ENCODE measurements at regions not wholly inside any gene's neighbourhood (a gene's known extent, or its start where the extent isn't known, plus 50 kb on each side); places are given as distances from the start of the nearest gene placed in this dataset.

GRCh38 chr6:138691595-138692057 is 81.9 kb upstream of the CCDC28A start:
- Histone ChIP-seq H3K4me1 (ENCODE audit: control insufficient read depth in 4 of 4, insufficient read depth in 4 of 4, low read length in 3 of 4) (peaks cover 0 to 24% (median 20%) of the 10 kb centered on the region in 4 donors), H3K4me3 (ENCODE audit: low read depth in 1 of 3, low read length in 3 of 3) (peak overlapping the region; percentile 54 to 97 (median 78)), H3K36me3 (ENCODE audit: control insufficient read depth in 4 of 4, insufficient read depth in 3 of 4, low read depth in 1 of 4, low read length in 3 of 4) (no peaks in the 10 kb centered on the region), H3K9ac (ENCODE audit: low read depth in 1 of 2, low read length in 2 of 2) (peak overlapping the region; percentile 56 to 89), H3K27ac (ENCODE audit: low read depth in 1 of 2, low read length in 2 of 2) (peak overlapping the region; percentile 79 to 86), H3K27me3 (ENCODE audit: control insufficient read depth in 4 of 4, insufficient read depth in 4 of 4, low read length in 3 of 4) (no peaks in the 10 kb centered on the region), H3K9me3 (ENCODE audit: control insufficient read depth in 4 of 4, low read length in 3 of 4) (no peaks in the 10 kb centered on the region)
- TF ChIP-seq HNF4G (IDR thresholded peaks at IDR 0.05) (no peak), JUND (IDR thresholded peaks at IDR 0.05) (no peak), FOXA1 (IDR thresholded peaks at IDR 0.05) (no peak), EGR1 (IDR thresholded peaks at IDR 0.05; ENCODE audit: low read depth in 2 of 2) (no peak), REST (IDR thresholded peaks at IDR 0.05) (peak; percentile 15), GABPA (IDR thresholded peaks at IDR 0.05 in 1 of 2, conservative IDR thresholded peaks at IDR 0.05 in 1 of 2) (no peak), CTCF (IDR thresholded peaks at IDR 0.05; ENCODE audit: low read depth, low read length, missing input control) (no peak), ZBTB33 (IDR thresholded peaks at IDR 0.05) (no peak), YY1 (IDR thresholded peaks at IDR 0.05) (no peak), RAD21 (IDR thresholded peaks at IDR 0.05) (peak in 1 of 2 donors; percentile 15), HNF4A (conservative IDR thresholded peaks at IDR 0.05) (no peak)
- DNase-seq (ENCODE audit: low spot score), result no peak
- WGBS, result 6% methylated on average over 14 of the region's 14 CpGs

- H3K27me3 ChIP-seq (ENCODE audit: control insufficient read depth in 4 of 4, insufficient read depth in 4 of 4, low read length in 3 of 4), result no peaks in the 10 kb centered on the region
- peak; percentile 69 for TF ChIP-seq CTCF (IDR thresholded peaks at IDR 0.05; ENCODE audit: low read depth, low read length, missing input control)
- TF ChIP-seq HNF4A (conservative IDR thresholded peaks at IDR 0.05), result no peak
- no peak for TF ChIP-seq ZBTB33 (IDR thresholded peaks at IDR 0.05)
- TF ChIP-seq RAD21 (IDR thresholded peaks at IDR 0.05), result peak; percentile 25 to 40
- peak; percentile 72 for DNase-seq (ENCODE audit: low spot score)
- WGBS, result under 1% methylated on average over 103 of the region's 103 CpGs
- H3K27ac ChIP-seq (ENCODE audit: low read depth in 1 of 2, low read length in 2 of 2), result peak overlapping the region; percentile 79 to 86
- no peaks in the 10 kb centered on the region for H3K36me3 ChIP-seq (ENCODE audit: control insufficient read depth in 4 of 4, insufficient read depth in 3 of 4, low read depth in 1 of 4, low read length in 3 of 4)
- peak overlapping the region; percentile 54 to 97 (median 78) for H3K4me3 ChIP-seq (ENCODE audit: low read depth in 1 of 3, low read length in 3 of 3)
- no peaks in the 10 kb centered on the region for H3K9me3 ChIP-seq (ENCODE audit: control insufficient read depth in 4 of 4, low read length in 3 of 4)
- H3K4me1 ChIP-seq (ENCODE audit: control insufficient read depth in 4 of 4, insufficient read depth in 4 of 4, low read length in 3 of 4), result peaks cover 0 to 24% (median 20%) of the 10 kb centered on the region in 4 donors
- peak overlapping the region; percentile 56 to 89 for H3K9ac ChIP-seq (ENCODE audit: low read depth in 1 of 2, low read length in 2 of 2)
These were observed 81.3 kb upstream of the CCDC28A start for GRCh38 chr6:138692058-138692977.
